GM12878 (cell line): ENCODE measurements at regions not wholly inside any gene's neighbourhood (a gene's known extent, or its start where the extent isn't known, plus 50 kb on each side); places are given as distances from the start of the nearest gene placed in this dataset.

Experiments used
- ATAC-seq: fragments of 200-7000 bp; cut with Tn5 transposase; 3 replicates; pipeline ENCODE4 v1.9.1; 2020; ENCODE audit warnings: mild to moderate bottlenecking, moderate library complexity
- BruUV-seq: library from RNA; stranded (reverse); fragments of 400-500 nt; replicated peaks from 2 replicates; lab custom pipeline; 2021; lab: Mats Ljungman, UMichigan
- CTCF ChIA-PET: fragments of 300-600 bp; sonication (Branson Sonifier 250); formaldehyde crosslinking; extraction: SDS; loops from one replicate; lab custom pipeline; 2021; ENCODE audit warnings: inconsistent platforms; lab: Yijun Ruan, JAX
- POLR2A ChIA-PET: fragments of 350-600 bp; formaldehyde crosslinking; extraction: SDS; loops from one replicate; lab custom pipeline; 2021; ENCODE audit warnings: inconsistent platforms; lab: Charles Lee
- RAD21 ChIA-PET: fragments of 300-600 bp; sonication (Branson Sonifier 250); formaldehyde crosslinking; loops from one replicate; lab custom pipeline; 2023; ENCODE audit warnings: antibody characterized with exemption; ENCODE audit not compliant: unreplicated experiment; lab: Charles Lee
- SMC1A ChIA-PET: fragments of 300-600 bp; sonication (Branson Sonifier 250); formaldehyde crosslinking; loops from one replicate; lab custom pipeline; 2023; ENCODE audit not compliant: unreplicated experiment, uncharacterized antibody; lab: Charles Lee
- DNase-seq: peaks from one replicate; pipeline ENCODE4 v3.0.0-alpha.2; 2011; ENCODE audit warnings: low read depth, low spot score
- FAIRE-seq: peaks from 3 replicates; lab custom pipeline; 2011; peaks lifted over from hg19 to GRCh38; lab: Jason Lieb, UNC
- H2AFZ ChIP-seq: 2 replicates; pipeline ENCODE4 v1.6.0; 2011; ENCODE audit warnings: low read depth, low read length, control low read depth; ENCODE audit not compliant: control insufficient read depth
- H3K27ac ChIP-seq: 2 replicates; pipeline ENCODE4 v1.5.1; 2011; ENCODE audit warnings: control low read depth; ENCODE audit not compliant: control insufficient read depth, insufficient read depth
- H3K27me3 ChIP-seq, 2 experiments: replicated peaks in 1 of 2; 2 replicates each; pipeline versions ENCODE4 v1.6.0 to v1.6.1; 2011; ENCODE audit warnings: low read length in 1 of 2; ENCODE audit not compliant: control insufficient read depth in 2 of 2, insufficient read depth in 2 of 2
- H3K36me3 ChIP-seq, 2 experiments: 2 replicates each; pipeline ENCODE4 v1.5.1; 2011; ENCODE audit warnings: low read length in 1 of 2; ENCODE audit not compliant: control insufficient read depth in 2 of 2, insufficient read depth in 2 of 2
- H3K4me1 ChIP-seq: 2 replicates; pipeline ENCODE4 v1.6.1; 2011; ENCODE audit warnings: mild to moderate bottlenecking, low read length, moderate library complexity, mixed read lengths; ENCODE audit not compliant: control insufficient read depth, insufficient read depth
- H3K4me2 ChIP-seq: 2 replicates; pipeline ENCODE4 v1.6.0; 2011; ENCODE audit warnings: control low read depth; ENCODE audit not compliant: control insufficient read depth, insufficient read depth
- H3K4me3 ChIP-seq: fragments of 200-600 bp; sonication (generic); 2 replicates; pipeline ENCODE4 v1.5.1; 2016
- H3K79me2 ChIP-seq: 2 replicates; pipeline ENCODE4 v1.6.0; 2011; ENCODE audit warnings: low read length; ENCODE audit not compliant: control insufficient read depth, insufficient read depth
- H3K9ac ChIP-seq: 2 replicates; pipeline ENCODE4 v1.8.0; 2011; ENCODE audit warnings: low read length, control low read depth, mixed read lengths; ENCODE audit not compliant: control insufficient read depth, insufficient read depth
- H3K9me3 ChIP-seq: replicated peaks from 3 replicates; pipeline ENCODE4 v1.5.1; 2011; ENCODE audit warnings: mild to moderate bottlenecking, low read length; ENCODE audit not compliant: control insufficient read depth, insufficient read depth
- H4K20me1 ChIP-seq: 2 replicates; pipeline ENCODE4 v1.6.0; 2011; ENCODE audit not compliant: control insufficient read depth, insufficient read depth
- DPF2 ChIP-seq: fragments of 450-650 bp; IDR thresholded peaks from 2 replicates; pipeline ENCODE4 v1.6.1; 2017; ENCODE audit warnings: mild to moderate bottlenecking
- E2F8 ChIP-seq: fragments of 450-650 bp; IDR thresholded peaks from 2 replicates; pipeline ENCODE4 v1.6.1; 2018; ENCODE audit warnings: mild to moderate bottlenecking, low read depth, moderate library complexity; ENCODE audit not compliant: partially characterized antibody
- FOXM1 ChIP-seq: IDR thresholded peaks from 2 replicates; pipeline ENCODE4 v1.6.1; 2012; ENCODE audit warnings: low read depth, mild to moderate bottlenecking, inconsistent platforms, low read length, moderate library complexity
- HDAC2 ChIP-seq: fragments of 200-600 bp; sonication (generic); IDR thresholded peaks from 2 replicates; pipeline ENCODE4 v1.6.1; 2017
- HDGF ChIP-seq: fragments of 450-650 bp; IDR thresholded peaks from 2 replicates; pipeline ENCODE4 v1.6.1; 2016; ENCODE audit warnings: antibody characterized with exemption
- HSF1 ChIP-seq: fragments of 150-350 bp; IDR thresholded peaks from 2 replicates; pipeline ENCODE4 v1.6.1; 2014; ENCODE audit warnings: mild to moderate bottlenecking, low read depth, low read length
- IRF4 ChIP-seq: IDR thresholded peaks from 2 replicates; pipeline ENCODE4 v1.6.1; 2011; ENCODE audit warnings: low read depth, low read length
- KAT2A ChIP-seq: conservative IDR thresholded peaks from 2 replicates; pipeline ENCODE4 v1.6.1; 2011; ENCODE audit warnings: low read depth, low read length; ENCODE audit not compliant: control insufficient read depth
- MTA2 ChIP-seq: fragments of 450-650 bp; IDR thresholded peaks from 2 replicates; pipeline ENCODE4 v1.6.1; 2016; ENCODE audit warnings: low read depth, mild to moderate bottlenecking, moderate library complexity
- MXI1 ChIP-seq: fragments of 150-350 bp; IDR thresholded peaks from 2 replicates; pipeline ENCODE4 v1.6.1; 2011; ENCODE audit warnings: low read depth, mild to moderate bottlenecking, inconsistent platforms, low read length, improper control_type of control experiment
- MYC ChIP-seq: IDR thresholded peaks from 2 replicates; pipeline ENCODE4 v1.6.1; 2011; ENCODE audit warnings: mild to moderate bottlenecking, low read length, moderate library complexity, inconsistent platforms; ENCODE audit not compliant: insufficient read depth, insufficient replicate concordance, insufficient read length, severe bottlenecking
- RFX5 ChIP-seq: IDR thresholded peaks from 2 replicates; pipeline ENCODE4 v1.6.1; 2011; ENCODE audit warnings: low read depth, low read length, improper control_type of control experiment
- TAF1 ChIP-seq: IDR thresholded peaks from 2 replicates; pipeline ENCODE4 v1.6.1; 2011; ENCODE audit warnings: mild to moderate bottlenecking, low read depth, low read length, borderline replicate concordance
- TCF7 ChIP-seq: IDR thresholded peaks from 2 replicates; pipeline ENCODE4 v1.6.1; 2014; ENCODE audit warnings: antibody characterized with exemption, borderline replicate concordance
- WRNIP1 ChIP-seq: IDR thresholded peaks from 2 replicates; pipeline ENCODE4 v1.6.1; 2011; ENCODE audit warnings: low read depth, low read length, improper control_type of control experiment, borderline replicate concordance
- WGBS: methylation state at CpG from one replicate; pipeline ENCODE4 v1.1.6; 2016; ENCODE audit warnings: low lambda C conversion rate; ENCODE audit not compliant: insufficient replicate concordance, insufficient coverage; ENCODE audit errors: missing lambda C conversion rate; 5-methylcytosine and 5-hydroxymethylcytosine counted together
- in situ Hi-C: fragments of 300-500 bp; cut with MboI; formaldehyde crosslinking; loops from 9 replicates; pipeline ENCODE4 v1.14.3; 2018; ENCODE audit warnings: mixed read lengths
- intact Hi-C: fragments of 100-400 bp; cut with micrococcal nuclease; formaldehyde crosslinking; loops from one replicate; pipeline ENCODE4 v1.14.2; 2022; ENCODE audit not compliant: unreplicated experiment
- TF ChIP-seq, protein P1 (sequence below): IDR thresholded peaks from 2 replicates; pipeline ENCODE4 v1.6.1; 2011; ENCODE audit warnings: borderline replicate concordance, low read depth, mild to moderate bottlenecking, moderate library complexity, low read length; ENCODE audit not compliant: insufficient read depth, poor library complexity, severe bottlenecking

DNA sequence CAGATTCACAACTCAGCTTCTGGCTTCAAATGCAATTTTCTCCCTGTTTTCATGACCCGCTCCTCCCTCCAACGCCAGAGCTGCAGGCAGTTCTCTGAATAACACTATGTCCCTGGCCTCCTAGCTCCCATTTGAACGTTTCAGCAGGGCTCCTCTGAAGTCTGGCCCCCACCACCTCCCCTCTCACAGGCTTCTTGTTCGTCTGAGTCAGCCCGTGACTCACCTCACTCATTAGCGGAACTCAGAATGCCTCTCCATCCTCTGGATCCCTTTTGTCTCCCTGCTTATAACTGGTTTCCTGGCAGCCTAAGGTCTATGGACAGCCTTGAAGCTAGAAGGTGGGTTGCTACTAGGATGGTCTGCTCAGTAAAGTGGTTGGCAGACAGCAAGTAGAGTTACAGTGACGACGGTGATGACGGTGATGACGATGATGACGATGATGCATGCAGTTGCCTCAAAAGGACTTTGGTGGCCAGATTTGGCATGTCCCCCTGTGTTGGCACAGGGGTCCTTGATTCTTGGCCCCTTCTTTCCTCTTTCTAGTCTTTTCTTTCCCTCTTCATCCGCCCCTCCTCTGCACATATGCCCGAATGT, 83.3 kb upstream of the MKLN1 start (continued):
- TF ChIP-seq HDAC2: no peak
- no peak for TF ChIP-seq WRNIP1
- no peak for TF ChIP-seq IRF4

- Histone ChIP-seq H3K4me3 (no peak overlapping the region), H3K4me1 (no peaks in the 10 kb centered on the region), H3K36me3 (no peaks in the 10 kb centered on the region), H3K4me2 (no peak overlapping the region), H3K9me3 (peaks cover 2% of the 10 kb centered on the region; the same call in 2 of the 3 replicates), H3K79me2 (no peaks in the 10 kb centered on the region), H3K9ac (no peak overlapping the region), H3K27ac (no peak overlapping the region), H3K27me3 (peaks cover 0 to 2% of the 10 kb centered on the region in 2 experiments; a peak in 1 of 4 replicates), H2AFZ (no peak overlapping the region), H4K20me1 (no peaks in the 10 kb centered on the region)
- CTCF ChIA-PET: no interaction called here
- in situ Hi-C loops (no loop called here), intact Hi-C loops (no loop called here)
- FAIRE-seq (no peak), ATAC-seq (no peak), DNase-seq (no peak)
- WGBS: 0% methylated on average over 1 of the region's 1 CpG
- RAD21 ChIA-PET: no interaction called here
- SMC1A ChIA-PET: no interaction called here
- POLR2A ChIA-PET: no interaction called here
- BruUV-seq: no TSS peak
- TF ChIP-seq HDGF: no peak
- TF ChIP-seq TCF7: no peak
- TF ChIP-seq RFX5: no peak
- no peak for TF ChIP-seq MYC
- no peak for TF ChIP-seq MTA2
- TF ChIP-seq MXI1: no peak
- TF ChIP-seq HSF1: no peak
- no peak for TF ChIP-seq WRNIP1
- no peak for TF ChIP-seq FOXM1
- TF ChIP-seq KAT2A: no peak
- no peak for TF ChIP-seq E2F8
- no peak for TF ChIP-seq DPF2
- TF ChIP-seq TAF1: no peak
- TF ChIP-seq, protein P1, sequence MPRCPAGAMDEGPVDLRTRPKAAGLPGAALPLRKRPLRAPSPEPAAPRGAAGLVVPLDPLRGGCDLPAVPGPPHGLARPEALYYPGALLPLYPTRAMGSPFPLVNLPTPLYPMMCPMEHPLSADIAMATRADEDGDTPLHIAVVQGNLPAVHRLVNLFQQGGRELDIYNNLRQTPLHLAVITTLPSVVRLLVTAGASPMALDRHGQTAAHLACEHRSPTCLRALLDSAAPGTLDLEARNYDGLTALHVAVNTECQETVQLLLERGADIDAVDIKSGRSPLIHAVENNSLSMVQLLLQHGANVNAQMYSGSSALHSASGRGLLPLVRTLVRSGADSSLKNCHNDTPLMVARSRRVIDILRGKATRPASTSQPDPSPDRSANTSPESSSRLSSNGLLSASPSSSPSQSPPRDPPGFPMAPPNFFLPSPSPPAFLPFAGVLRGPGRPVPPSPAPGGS: no peak
These were observed 78.7 kb upstream of the MKLN1 start for GRCh38 chr7:131249003-131249402.
